SU-DHL-6 (cell line): ENCODE measurements at regions not wholly inside any gene's neighbourhood (a gene's known extent, or its start where the extent isn't known, plus 50 kb on each side); places are given as distances from the start of the nearest gene placed in this dataset.

Experiments used
- CTCF ChIP-seq: fragments of 200-600 bp; sonication (generic); IDR thresholded peaks from one replicate; pipeline ENCODE4 v1.5.1; 2017; ENCODE audit warnings: antibody characterized with exemption, mild to moderate bottlenecking, low read length, moderate library complexity; ENCODE audit not compliant: insufficient read depth, poor library complexity, severe bottlenecking
- EZH2phosphoT487 ChIP-seq: fragments of 200-600 bp; sonication (generic), shearing (Covaris generic); conservative IDR thresholded peaks from 2 replicates; pipeline ENCODE4 v1.6.1; 2018; ENCODE audit warnings: mild to moderate bottlenecking, antibody characterized with exemption, low read length, moderate library complexity, mixed read lengths

DNA sequence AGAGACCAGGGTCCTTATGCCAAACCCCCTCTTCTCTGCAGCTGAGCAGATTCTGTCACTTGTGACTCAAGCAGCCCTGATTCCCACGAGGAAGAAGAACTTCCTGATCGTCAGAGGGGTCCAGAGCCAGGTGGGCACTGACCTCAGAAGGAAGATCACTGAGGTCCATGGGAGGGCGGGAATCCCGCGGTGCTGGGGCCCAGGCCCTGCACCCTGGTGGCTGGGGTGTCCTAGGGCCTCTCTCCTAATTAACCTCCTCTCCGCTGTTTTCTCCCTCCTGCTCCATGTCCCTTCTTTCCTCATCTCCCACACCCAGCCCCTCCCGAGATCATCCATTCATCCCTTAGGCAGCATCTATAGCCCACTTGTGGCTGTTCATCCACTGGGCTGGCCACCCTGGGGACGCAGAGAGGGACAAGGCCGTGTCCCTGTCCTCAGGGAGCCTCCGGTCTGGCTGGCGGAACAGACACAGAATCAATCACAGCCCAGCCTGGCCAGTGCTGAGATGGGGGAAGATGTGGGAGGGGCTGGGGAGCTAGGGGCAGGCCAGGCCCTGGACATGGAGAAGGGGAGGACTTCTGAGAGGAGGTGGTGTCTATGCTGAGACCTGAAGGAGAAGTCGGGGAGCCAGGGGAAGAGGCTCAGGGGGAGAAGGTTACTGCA is 638.3 kb downstream of the MATN1 start:
- TF ChIP-seq CTCF (no peak), EZH2phosphoT487 (no peak)
